ENCODE measurements at regions not wholly inside any gene's neighbourhood (a gene's known extent, or its start where the extent isn't known, plus 50 kb on each side); places are given as distances from the start of the nearest gene placed in this dataset.

DNA sequence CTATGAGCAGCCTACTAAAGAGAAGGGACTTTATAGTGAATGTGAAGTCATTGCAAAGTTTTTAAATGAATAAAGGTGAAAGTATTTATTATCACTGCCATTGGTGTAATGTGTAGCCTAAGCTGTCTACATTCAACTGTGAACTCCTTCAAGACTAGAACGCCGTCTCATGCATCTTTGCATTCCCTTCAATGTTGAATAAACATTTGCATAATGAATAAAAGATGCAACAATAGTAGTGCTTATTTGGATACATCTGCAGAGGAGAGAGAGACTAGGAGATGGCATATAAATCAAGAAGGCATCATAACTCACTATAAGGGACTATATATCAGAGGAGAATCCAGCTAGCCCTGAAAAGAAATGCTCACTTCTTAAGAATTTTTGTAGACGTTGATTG, 1623.8 kb upstream of the TENM3 start:
- no TSS peak for BruUV-seq (replicated peaks)
- intact Hi-C loops (cut with micrococcal nuclease; ENCODE audit: unreplicated experiment) = no loop called here
- H3K9me3 ChIP-seq (ENCODE audit: low read depth, low read length, poor library complexity, severe bottlenecking) = no peaks in the 10 kb centered on the region
- ChIA-PET CTCF (interaction anchor here (0.7 kb wide), 1 partner anchor 222 kb away, joined by 6 read pairs; no protein-coding TSS in a partner anchor), POLR2A (ENCODE audit: low non-redundant PET) (no interaction called here)
- H3K36me3 ChIP-seq (ENCODE audit: insufficient read depth, low read length, poor library complexity, severe bottlenecking) = no peaks in the 10 kb centered on the region
- TF ChIP-seq, protein P1, sequence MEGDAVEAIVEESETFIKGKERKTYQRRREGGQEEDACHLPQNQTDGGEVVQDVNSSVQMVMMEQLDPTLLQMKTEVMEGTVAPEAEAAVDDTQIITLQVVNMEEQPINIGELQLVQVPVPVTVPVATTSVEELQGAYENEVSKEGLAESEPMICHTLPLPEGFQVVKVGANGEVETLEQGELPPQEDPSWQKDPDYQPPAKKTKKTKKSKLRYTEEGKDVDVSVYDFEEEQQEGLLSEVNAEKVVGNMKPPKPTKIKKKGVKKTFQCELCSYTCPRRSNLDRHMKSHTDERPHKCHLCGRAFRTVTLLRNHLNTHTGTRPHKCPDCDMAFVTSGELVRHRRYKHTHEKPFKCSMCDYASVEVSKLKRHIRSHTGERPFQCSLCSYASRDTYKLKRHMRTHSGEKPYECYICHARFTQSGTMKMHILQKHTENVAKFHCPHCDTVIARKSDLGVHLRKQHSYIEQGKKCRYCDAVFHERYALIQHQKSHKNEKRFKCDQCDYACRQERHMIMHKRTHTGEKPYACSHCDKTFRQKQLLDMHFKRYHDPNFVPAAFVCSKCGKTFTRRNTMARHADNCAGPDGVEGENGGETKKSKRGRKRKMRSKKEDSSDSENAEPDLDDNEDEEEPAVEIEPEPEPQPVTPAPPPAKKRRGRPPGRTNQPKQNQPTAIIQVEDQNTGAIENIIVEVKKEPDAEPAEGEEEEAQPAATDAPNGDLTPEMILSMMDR (conservative IDR thresholded peaks at IDR 0.05; ENCODE audit: low read depth, low read length) = no peak
- no peak for TF ChIP-seq EZH2 (IDR thresholded peaks at IDR 0.05; ENCODE audit: borderline replicate concordance, low read depth, low read length, poor library complexity, severe bottlenecking)
- H3K27me3 ChIP-seq (replicated peaks; ENCODE audit: insufficient read depth, low read depth, low read length, poor library complexity) = no peaks in the 10 kb centered on the region
- no peak for DNase-seq (ENCODE audit: low spot score)
- H3K4me1 ChIP-seq (ENCODE audit: insufficient read depth, low read length, poor library complexity, severe bottlenecking) = peaks cover 13% of the 10 kb centered on the region
- H3K27ac ChIP-seq (ENCODE audit: low read depth, low read length, poor library complexity, severe bottlenecking) = no peak overlapping the region
- H3K4me3 ChIP-seq (ENCODE audit: low read depth, low read length, poor library complexity, severe bottlenecking) = no peak overlapping the region

DNA sequence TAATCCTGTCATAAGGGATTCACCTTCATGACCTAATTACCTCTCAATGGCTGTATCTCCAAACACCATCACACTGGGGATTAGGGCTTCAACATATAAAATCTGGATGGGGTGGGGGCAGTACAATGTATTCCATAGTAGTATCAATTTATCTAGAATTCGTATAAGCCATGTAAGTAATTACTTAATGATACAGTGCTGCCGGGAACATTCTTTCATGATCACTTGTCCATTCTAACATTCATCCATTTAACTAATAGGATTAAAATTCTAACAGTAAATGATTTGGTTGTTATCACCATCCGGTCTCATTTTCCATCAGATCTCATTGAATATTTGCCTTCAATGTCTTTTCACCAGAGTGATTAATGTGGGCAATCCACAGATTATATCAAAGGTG, 1620.9 kb upstream of the TENM3 start:
- DNase-seq (ENCODE audit: low spot score) = peak; percentile 66
- Histone ChIP-seq H3K9me3 (ENCODE audit: low read depth, low read length, poor library complexity, severe bottlenecking) (no peaks in the 10 kb centered on the region), H3K4me1 (ENCODE audit: insufficient read depth, low read length, poor library complexity, severe bottlenecking) (peaks cover 13% of the 10 kb centered on the region), H3K27ac (ENCODE audit: low read depth, low read length, poor library complexity, severe bottlenecking) (no peak overlapping the region), H3K36me3 (ENCODE audit: insufficient read depth, low read length, poor library complexity, severe bottlenecking) (no peaks in the 10 kb centered on the region), H3K4me3 (ENCODE audit: low read depth, low read length, poor library complexity, severe bottlenecking) (no peak overlapping the region), H3K27me3 (replicated peaks; ENCODE audit: insufficient read depth, low read depth, low read length, poor library complexity) (no peaks in the 10 kb centered on the region)
- BruUV-seq (replicated peaks) = no TSS peak
- ChIA-PET POLR2A (ENCODE audit: low non-redundant PET) (no interaction called here), CTCF (no interaction called here)
- TF ChIP-seq, protein P1 (conservative IDR thresholded peaks at IDR 0.05; ENCODE audit: low read depth, low read length) = no peak
- no peak for TF ChIP-seq EZH2 (IDR thresholded peaks at IDR 0.05; ENCODE audit: borderline replicate concordance, low read depth, low read length, poor library complexity, severe bottlenecking)
- intact Hi-C loops (cut with micrococcal nuclease; ENCODE audit: unreplicated experiment) = no loop called here

DNA sequence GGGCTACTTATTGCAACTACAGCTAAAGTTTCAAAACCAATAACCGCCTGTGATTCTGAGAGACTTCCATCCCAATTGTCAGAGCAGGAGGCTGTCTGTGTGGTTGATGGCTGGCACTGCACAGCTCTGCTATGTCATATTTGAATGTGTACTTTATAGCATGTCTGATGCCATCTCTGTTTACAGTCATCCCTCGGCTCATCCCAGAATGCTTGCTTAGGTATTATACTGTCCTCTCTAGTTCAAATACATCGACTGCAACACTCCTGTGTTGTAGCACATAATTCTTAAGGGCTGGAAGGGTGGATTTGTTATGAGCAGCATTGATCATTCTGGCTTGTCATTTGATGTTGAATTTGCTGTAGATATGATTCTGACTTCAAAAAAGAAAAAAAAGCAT, 1617.5 kb upstream of the TENM3 start:
- TF ChIP-seq, protein P1 (conservative IDR thresholded peaks at IDR 0.05; ENCODE audit: low read depth, low read length) = no peak
- no peak for TF ChIP-seq EZH2 (IDR thresholded peaks at IDR 0.05; ENCODE audit: borderline replicate concordance, low read depth, low read length, poor library complexity, severe bottlenecking)
- POLR2A ChIA-PET (ENCODE audit: low non-redundant PET) = no interaction called here
- no peaks in the 10 kb centered on the region for H3K36me3 ChIP-seq (ENCODE audit: insufficient read depth, low read length, poor library complexity, severe bottlenecking)

More for the DNA sequence above, 1617.5 kb upstream of the TENM3 start:
- Histone ChIP-seq H3K4me3 (ENCODE audit: low read depth, low read length, poor library complexity, severe bottlenecking) (no peak overlapping the region), H3K4me1 (ENCODE audit: insufficient read depth, low read length, poor library complexity, severe bottlenecking) (peaks cover 20% of the 10 kb centered on the region), H3K27ac (ENCODE audit: low read depth, low read length, poor library complexity, severe bottlenecking) (no peak overlapping the region), H3K27me3 (replicated peaks; ENCODE audit: insufficient read depth, low read depth, low read length, poor library complexity) (no peaks in the 10 kb centered on the region), H3K9me3 (ENCODE audit: low read depth, low read length, poor library complexity, severe bottlenecking) (no peaks in the 10 kb centered on the region)
- intact Hi-C loops (cut with micrococcal nuclease; ENCODE audit: unreplicated experiment) = no loop called here
- CTCF ChIA-PET = no interaction called here
- no peak for DNase-seq (ENCODE audit: low spot score)
- no TSS peak for BruUV-seq (replicated peaks)
